GM23248 (cell line): ENCODE measurements at regions not wholly inside any gene's neighbourhood (a gene's known extent, or its start where the extent isn't known, plus 50 kb on each side); places are given as distances from the start of the nearest gene placed in this dataset.

Source experiments
- DNase-seq: peaks from one replicate; pipeline ENCODE4 v3.0.0-alpha.2; 2015
- H2AFZ ChIP-seq: fragments of 200-600 bp; sonication (generic); 2 replicates; pipeline ENCODE4 v1.6.1; 2016; ENCODE audit warnings: antibody characterized with exemption
- H3F3A ChIP-seq: fragments of 200-600 bp; sonication (generic); 2 replicates; pipeline ENCODE4 v1.6.1; 2016; ENCODE audit warnings: mild to moderate bottlenecking, antibody characterized with exemption, mixed run types; ENCODE audit not compliant: insufficient read depth
- H3K27ac ChIP-seq: fragments of 200-600 bp; sonication (generic); 2 replicates; pipeline ENCODE4 v1.5.1; 2016; ENCODE audit warnings: mild to moderate bottlenecking
- H3K27me3 ChIP-seq: fragments of 200-600 bp; sonication (generic); replicated peaks from 2 replicates; pipeline ENCODE4 v1.6.1; 2016; ENCODE audit warnings: mild to moderate bottlenecking; ENCODE audit not compliant: insufficient read depth
- H3K36me3 ChIP-seq: fragments of 200-600 bp; sonication (generic); 2 replicates; pipeline ENCODE4 v1.6.1; 2016; ENCODE audit warnings: low read depth, mild to moderate bottlenecking
- H3K4me1 ChIP-seq: fragments of 200-600 bp; sonication (generic); 2 replicates; pipeline ENCODE4 v1.6.1; 2016; ENCODE audit warnings: mild to moderate bottlenecking; ENCODE audit not compliant: insufficient read depth
- H3K4me2 ChIP-seq: fragments of 200-600 bp; sonication (generic); one replicate; pipeline ENCODE4 v1.6.1; 2016; ENCODE audit warnings: mild to moderate bottlenecking; ENCODE audit not compliant: unreplicated experiment
- H3K4me3 ChIP-seq: fragments of 200-600 bp; sonication (generic); 2 replicates; pipeline ENCODE4 v1.5.1; 2016; ENCODE audit warnings: mild to moderate bottlenecking
- H3K79me2 ChIP-seq: fragments of 200-600 bp; sonication (generic); 2 replicates; pipeline ENCODE4 v1.6.1; 2016; ENCODE audit warnings: mild to moderate bottlenecking; ENCODE audit not compliant: insufficient read depth
- H3K9ac ChIP-seq: fragments of 200-600 bp; sonication (generic); 2 replicates; pipeline ENCODE4 v1.6.1; 2016; ENCODE audit warnings: mild to moderate bottlenecking
- H3K9me2 ChIP-seq: fragments of 200-600 bp; sonication (generic); 2 replicates; pipeline ENCODE4 v1.6.1; 2016; ENCODE audit warnings: mixed run types, mild to moderate bottlenecking, moderate library complexity; ENCODE audit not compliant: insufficient read depth
- H3K9me3 ChIP-seq: fragments of 200-600 bp; sonication (generic); one replicate; pipeline ENCODE4 v1.6.1; 2017; ENCODE audit warnings: low read depth
- H4K20me1 ChIP-seq: fragments of 200-600 bp; sonication (generic); 2 replicates; pipeline ENCODE4 v1.6.0; 2016; ENCODE audit not compliant: insufficient read depth
- EZH2 ChIP-seq: fragments of 200-600 bp; sonication (generic); IDR thresholded peaks from 2 replicates; pipeline ENCODE4 v1.6.1; 2018; ENCODE audit warnings: antibody characterized with exemption, mild to moderate bottlenecking; ENCODE audit not compliant: insufficient read depth, poor library complexity, severe bottlenecking
- EZH2phosphoT487 ChIP-seq: fragments of 200-600 bp; sonication (generic); IDR thresholded peaks from 2 replicates; pipeline ENCODE4 v1.6.1; 2018; ENCODE audit warnings: antibody characterized with exemption, moderate library complexity, mild to moderate bottlenecking, low read depth; ENCODE audit not compliant: insufficient read depth
- WGBS, 2 experiments: methylation state at CpG; one replicate each; pipeline ENCODE4 v1.1.6; 2015 to 2017; ENCODE audit warnings: low lambda C conversion rate in 2 of 2, low coverage in 1 of 2; ENCODE audit errors: missing lambda C conversion rate in 2 of 2; 5-methylcytosine and 5-hydroxymethylcytosine counted together
- in situ Hi-C: fragments of 300-500 bp; cut with MboI; formaldehyde crosslinking; loops from 2 replicates; pipeline ENCODE4 v1.15.0; 2020

DNA sequence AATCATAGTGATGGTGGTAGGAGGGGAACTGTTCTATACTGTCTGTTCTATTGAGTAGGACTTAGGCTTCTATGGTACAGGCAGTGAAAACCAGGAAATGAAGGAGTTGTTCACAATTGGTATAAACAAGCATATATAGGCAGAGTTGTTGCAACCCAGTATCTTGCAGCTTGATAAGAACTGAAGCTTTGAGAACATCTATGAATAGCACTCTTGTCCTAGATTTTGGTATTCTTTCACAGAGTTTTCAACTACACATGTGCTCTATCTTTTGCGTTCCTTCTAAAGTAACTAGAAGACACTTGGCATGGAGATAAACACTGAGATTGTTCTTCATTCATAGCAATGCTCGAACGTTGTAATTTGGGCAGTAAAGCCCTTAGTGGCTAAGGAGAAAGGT, 91.8 kb downstream of the KCNJ2 start:
- Histone ChIP-seq H3K4me3 (no peak overlapping the region), H3K36me3 (no peaks in the 10 kb centered on the region), H3K4me2 (no peak overlapping the region), H3F3A (no peaks in the 10 kb centered on the region), H3K9me2 (no peaks in the 10 kb centered on the region), H3K9ac (no peak overlapping the region), H3K27me3 (no peaks in the 10 kb centered on the region; the same call in 1 of the 2 replicates), H4K20me1 (no peaks in the 10 kb centered on the region), H3K79me2 (no peaks in the 10 kb centered on the region), H3K27ac (no peak overlapping the region), H3K9me3 (no peaks in the 10 kb centered on the region), H2AFZ (no peak overlapping the region), H3K4me1 (no peaks in the 10 kb centered on the region)
- TF ChIP-seq EZH2, result no peak
- TF ChIP-seq EZH2phosphoT487, result no peak
- WGBS, 2 experiments, result 62 to 65% methylated on average over 3 of the region's 3 CpGs
- no peak for DNase-seq
- in situ Hi-C loops, result no loop called here

DNA sequence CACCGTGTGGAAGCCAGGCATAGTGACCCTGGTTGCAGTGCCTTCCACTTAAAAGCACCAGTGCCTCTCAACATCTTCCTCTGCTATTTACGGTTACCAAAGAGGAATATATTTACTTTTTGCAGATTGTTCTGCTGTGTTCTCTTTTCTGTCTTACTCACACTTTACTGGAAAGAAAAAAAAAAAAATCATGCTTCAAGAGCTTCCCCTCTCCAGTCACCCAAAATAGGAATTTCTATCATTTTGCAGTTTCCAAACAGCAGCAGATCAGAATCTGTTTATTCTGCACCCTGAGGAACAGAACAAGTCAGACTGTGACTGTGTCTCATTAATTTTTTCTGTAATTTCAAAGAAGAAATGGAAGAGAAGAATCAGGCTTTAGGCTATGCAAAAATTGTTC, 96.1 kb downstream of the KCNJ2 start:
- no peaks in the 10 kb centered on the region for H3K9me3 ChIP-seq
- no peaks in the 10 kb centered on the region for H3F3A ChIP-seq
- H2AFZ ChIP-seq, result no peak overlapping the region
- H3K4me3 ChIP-seq, result no peak overlapping the region
- no peaks in the 10 kb centered on the region for H3K79me2 ChIP-seq
- in situ Hi-C loops, result no loop called here
- no peaks in the 10 kb centered on the region; the same call in 1 of the 2 replicates for H3K27me3 ChIP-seq
- DNase-seq, result no peak
- H3K9me2 ChIP-seq, result no peaks in the 10 kb centered on the region
- no peak overlapping the region for H3K27ac ChIP-seq
- no peaks in the 10 kb centered on the region for H3K36me3 ChIP-seq
- no peak overlapping the region for H3K9ac ChIP-seq
- WGBS, 2 experiments, result 46 to 50% methylated on average over 2 of the region's 2 CpGs
- no peaks in the 10 kb centered on the region for H3K4me1 ChIP-seq
- no peak overlapping the region for H3K4me2 ChIP-seq
- TF ChIP-seq EZH2phosphoT487 (no peak), EZH2 (no peak)
- no peaks in the 10 kb centered on the region for H4K20me1 ChIP-seq

DNA sequence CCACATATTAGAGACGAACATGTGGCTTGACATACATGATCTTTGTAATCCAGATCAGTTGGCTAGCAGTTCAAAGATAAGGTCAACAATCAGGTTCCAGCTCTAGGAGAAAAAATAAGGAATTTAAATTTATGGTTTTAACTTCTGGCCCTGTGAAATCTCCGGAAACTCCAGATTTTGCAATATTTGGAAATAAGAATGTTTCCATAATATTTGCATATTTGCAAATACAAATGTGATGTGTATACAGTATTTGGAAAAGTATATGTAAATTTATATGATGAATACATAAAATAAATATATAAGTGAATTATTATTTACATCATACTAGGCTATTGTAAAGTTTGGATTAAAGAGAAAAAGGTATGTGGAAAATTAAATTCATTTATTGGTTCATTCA, 97.1 kb downstream of the KCNJ2 start:
- DNase-seq, result no peak
- Histone ChIP-seq H3K9ac (no peak overlapping the region), H3K36me3 (no peaks in the 10 kb centered on the region), H3K4me2 (no peak overlapping the region), H3K27ac (no peak overlapping the region), H3K9me3 (no peaks in the 10 kb centered on the region), H2AFZ (no peak overlapping the region), H4K20me1 (no peaks in the 10 kb centered on the region), H3K4me1 (no peaks in the 10 kb centered on the region), H3K79me2 (no peaks in the 10 kb centered on the region), H3K9me2 (no peaks in the 10 kb centered on the region), H3K4me3 (no peak overlapping the region), H3K27me3 (no peaks in the 10 kb centered on the region; the same call in 1 of the 2 replicates), H3F3A (no peaks in the 10 kb centered on the region)
- 57 to 65% methylated on average over 2 of the region's 2 CpGs for WGBS, 2 experiments
- in situ Hi-C loops, result no loop called here
- TF ChIP-seq EZH2 (no peak), EZH2phosphoT487 (no peak)

DNA sequence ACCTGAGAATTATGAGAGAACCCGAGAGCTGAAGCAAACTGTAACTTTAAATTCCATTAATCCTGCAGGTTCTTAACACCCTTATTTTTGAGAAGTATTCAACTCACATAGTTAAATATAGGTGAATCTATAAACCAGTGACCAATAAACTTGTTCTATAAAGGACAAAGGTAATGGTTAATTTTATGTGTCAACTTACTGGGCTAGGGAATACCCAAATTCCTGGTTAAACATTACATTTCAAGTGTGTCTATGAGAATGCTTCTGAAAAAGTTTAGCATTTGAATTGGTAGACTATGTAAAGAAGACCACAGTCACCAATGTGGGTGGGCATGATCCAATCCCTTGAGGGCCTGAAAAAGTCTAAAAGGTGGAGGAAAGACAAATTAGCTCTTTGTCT, 99.1 kb downstream of the KCNJ2 start:
- no peak for DNase-seq
- H3K27me3 ChIP-seq, result no peaks in the 10 kb centered on the region; the same call in 1 of the 2 replicates
- H3K4me3 ChIP-seq, result no peak overlapping the region
- H3K9ac ChIP-seq, result no peak overlapping the region
- H3K9me3 ChIP-seq, result no peaks in the 10 kb centered on the region
- no peak overlapping the region for H3K27ac ChIP-seq
- H3K4me2 ChIP-seq, result no peak overlapping the region
- H2AFZ ChIP-seq, result no peak overlapping the region
- 48 to 53% methylated on average over 1 of the region's 1 CpG for WGBS, 2 experiments
- in situ Hi-C loops, result no loop called here
- TF ChIP-seq EZH2phosphoT487, result no peak
- no peak for TF ChIP-seq EZH2
- H3F3A ChIP-seq, result no peaks in the 10 kb centered on the region
- no peaks in the 10 kb centered on the region for H3K4me1 ChIP-seq
- H3K79me2 ChIP-seq, result no peaks in the 10 kb centered on the region
- no peaks in the 10 kb centered on the region for H3K9me2 ChIP-seq
- H3K36me3 ChIP-seq, result no peaks in the 10 kb centered on the region
- no peaks in the 10 kb centered on the region for H4K20me1 ChIP-seq

DNA sequence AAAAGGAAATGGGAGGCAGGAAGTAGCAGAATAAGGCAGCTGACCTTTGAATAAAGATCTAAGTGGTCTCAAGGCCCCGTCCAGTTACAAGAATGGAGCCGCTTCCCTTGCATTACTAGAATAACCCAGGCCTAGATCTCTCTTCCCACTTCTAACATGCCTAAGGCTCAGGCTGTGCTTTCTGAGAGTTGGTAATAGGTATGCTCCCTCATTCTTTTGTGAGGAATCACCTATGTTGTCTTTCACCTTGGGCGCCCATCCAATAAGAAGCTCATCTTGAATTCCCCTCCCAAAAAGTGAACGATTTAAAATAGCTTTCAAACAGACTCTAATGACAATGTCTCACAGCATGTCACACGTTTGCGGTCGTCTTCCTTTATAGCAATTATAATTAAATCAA, 101.2 kb downstream of the KCNJ2 start:
- Histone ChIP-seq H3K79me2 (no peaks in the 10 kb centered on the region), H3K4me2 (no peak overlapping the region), H3K9ac (no peak overlapping the region), H3K27me3 (no peaks in the 10 kb centered on the region), H2AFZ (no peak overlapping the region), H3K36me3 (no peaks in the 10 kb centered on the region), H4K20me1 (no peaks in the 10 kb centered on the region), H3K27ac (no peak overlapping the region), H3K9me3 (no peaks in the 10 kb centered on the region), H3K4me1 (no peaks in the 10 kb centered on the region), H3K4me3 (no peak overlapping the region), H3F3A (no peaks in the 10 kb centered on the region), H3K9me2 (no peaks in the 10 kb centered on the region)
- in situ Hi-C loops, result no loop called here
- DNase-seq, result no peak
- WGBS, 2 experiments, result 55 to 62% methylated on average over 7 of the region's 7 CpGs
- TF ChIP-seq EZH2phosphoT487 (no peak), EZH2 (no peak)
